Endothelial cell of umbilical vein (primary cell): ENCODE measurements at regions not wholly inside any gene's neighbourhood (a gene's known extent, or its start where the extent isn't known, plus 50 kb on each side); places are given as distances from the start of the nearest gene placed in this dataset.
A peak's percentile ranks its signal among the peaks of the same experiment; 100 is the strongest.

ENCODE experiments used
- BruUV-seq: library from RNA; stranded (reverse); fragments of 400-500 nt; replicated peaks from 2 replicates; lab custom pipeline; 2021; lab: Mats Ljungman, UMichigan
- CTCF ChIA-PET: fragments of 300-600, 350-600 bp; sonication (Branson Sonifier 250); formaldehyde crosslinking; loops from one replicate; lab custom pipeline; 2021; ENCODE audit warnings: antibody characterized with exemption, inconsistent platforms; lab: Charles Lee
- POLR2A ChIA-PET: fragments of 300-600, 350-600 bp; sonication (Branson Sonifier 250); formaldehyde crosslinking; loops from one replicate; lab custom pipeline; 2021; ENCODE audit warnings: antibody characterized with exemption, inconsistent platforms; lab: Charles Lee
- DNase-seq: peaks from one replicate; pipeline ENCODE4 v3.0.0-alpha.2; 2011; ENCODE audit warnings: low read depth, low spot score
- FAIRE-seq: peaks from 2 replicates; lab custom pipeline; 2011; peaks lifted over from hg19 to GRCh38; lab: Jason Lieb, UNC
- H2AFZ ChIP-seq: 2 replicates; pipeline ENCODE4 v1.6.0; 2012; ENCODE audit warnings: low read depth, low read length, control low read depth, inconsistent platforms
- H3K27ac ChIP-seq: 2 replicates; pipeline ENCODE4 v1.5.1; 2011; ENCODE audit warnings: low read depth, mild to moderate bottlenecking, control low read depth, low read length, moderate library complexity; ENCODE audit not compliant: insufficient read depth
- H3K27me3 ChIP-seq, 2 experiments: 2 replicates each; pipeline versions ENCODE4 v1.6.0 to v1.6.1; 2011; ENCODE audit warnings: low read length in 2 of 2, mixed read lengths in 1 of 2; ENCODE audit not compliant: control insufficient read depth in 2 of 2, insufficient read depth in 2 of 2
- H3K36me3 ChIP-seq, 2 experiments: 2 replicates in 1 of 2; 3 replicates in 1 of 2; pipeline ENCODE4 v1.5.1; 2011; ENCODE audit warnings: low read length in 2 of 2, mild to moderate bottlenecking in 1 of 2, moderate library complexity in 1 of 2; ENCODE audit not compliant: control insufficient read depth in 2 of 2, insufficient read depth in 2 of 2; ENCODE audit errors: extremely low read depth in 1 of 2
- H3K4me1 ChIP-seq: 3 replicates; pipeline ENCODE4 v1.5.1; 2011; ENCODE audit warnings: mild to moderate bottlenecking, low read length; ENCODE audit not compliant: control insufficient read depth, insufficient read depth; ENCODE audit errors: extremely low read depth
- H3K4me2 ChIP-seq: 2 replicates; pipeline ENCODE4 v1.6.1; 2011; ENCODE audit warnings: low read length, control low read depth, mixed read lengths; ENCODE audit not compliant: insufficient read depth
- H3K4me3 ChIP-seq, 3 experiments: fragments of 200-600 bp in 1 of 3; sonication (generic), shearing (Covaris generic) in 1 of 3; replicated peaks in 1 of 3; 2 replicates each; pipeline ENCODE4 v1.5.1; 2011 to 2016; ENCODE audit warnings: control low read depth in 3 of 3, low read length in 3 of 3, mild to moderate bottlenecking in 2 of 3, inconsistent platforms in 1 of 3, low read depth in 1 of 3, moderate library complexity in 1 of 3; ENCODE audit not compliant: insufficient read depth in 1 of 3
- H3K79me2 ChIP-seq: 2 replicates; pipeline ENCODE4 v1.6.0; 2012; ENCODE audit warnings: low read length, inconsistent platforms; ENCODE audit not compliant: control insufficient read depth, insufficient read depth
- H3K9ac ChIP-seq: replicated peaks from 2 replicates; pipeline ENCODE3; 2011; ENCODE audit warnings: low read length, control low read depth; ENCODE audit not compliant: insufficient read depth; ENCODE audit errors: extremely low read depth
- H3K9me1 ChIP-seq: replicated peaks from 3 replicates; pipeline ENCODE4 v1.6.0; 2011; ENCODE audit warnings: mild to moderate bottlenecking, low read length; ENCODE audit not compliant: control insufficient read depth, insufficient read depth; ENCODE audit errors: extremely low read depth
- H3K9me3 ChIP-seq: replicated peaks from 2 replicates; pipeline ENCODE4 v1.5.1; 2012; ENCODE audit warnings: low read length, inconsistent platforms; ENCODE audit not compliant: control insufficient read depth, insufficient read depth
- H4K20me1 ChIP-seq: replicated peaks from 2 replicates; pipeline ENCODE3; 2011; ENCODE audit warnings: mild to moderate bottlenecking, low read length; ENCODE audit not compliant: control insufficient read depth, insufficient read depth; ENCODE audit errors: extremely low read depth
- FOS ChIP-seq: IDR thresholded peaks from 2 replicates; pipeline ENCODE4 v1.6.1; 2011; ENCODE audit warnings: mild to moderate bottlenecking, low read length, moderate library complexity, borderline replicate concordance; ENCODE audit not compliant: insufficient read depth
- GATA2 ChIP-seq: IDR thresholded peaks from 2 replicates; pipeline ENCODE4 v1.7.0; 2011; ENCODE audit warnings: low read depth, mild to moderate bottlenecking, moderate library complexity, mixed read lengths, low read length; ENCODE audit not compliant: insufficient read length, insufficient read depth
- JUN ChIP-seq: IDR thresholded peaks from 2 replicates; pipeline ENCODE4 v1.6.1; 2011; ENCODE audit warnings: borderline replicate concordance, low read depth; ENCODE audit not compliant: insufficient read length, insufficient read depth
- MYC ChIP-seq: IDR thresholded peaks from one replicate; pipeline ENCODE4 v1.6.1; 2011; ENCODE audit warnings: mild to moderate bottlenecking, low read depth, low read length
- POLR2A ChIP-seq: IDR thresholded peaks from 2 replicates; pipeline ENCODE4 v1.6.1; 2012; ENCODE audit warnings: low read depth, mild to moderate bottlenecking, control low read depth, low read length
- POLR2AphosphoS5 ChIP-seq: IDR thresholded peaks from 2 replicates; pipeline ENCODE4 v1.6.1; 2012; ENCODE audit warnings: low read depth, mild to moderate bottlenecking, control low read depth, low read length, moderate library complexity; ENCODE audit not compliant: insufficient read depth
- dilution Hi-C: fragments of 300-500 bp; cut with MboI; formaldehyde crosslinking; loops from one replicate; pipeline ENCODE4 v1.15.0; 2019; ENCODE audit warnings: low sequenced_read_pairs; ENCODE audit not compliant: extremely low pct_ligation_motif_present
- intact Hi-C: fragments of 100-400 bp; cut with micrococcal nuclease; formaldehyde crosslinking; loops from one replicate; pipeline ENCODE4 v1.10.0; 2022
- TF ChIP-seq, protein P1 (sequence below): IDR thresholded peaks from 2 replicates; pipeline ENCODE4 v1.6.1; 2011; ENCODE audit not compliant: insufficient read depth, insufficient read length
- TF ChIP-seq, protein P2 (sequence below), 2 donors: IDR thresholded peaks; 1 replicate in 1 of 2; 2 replicates in 1 of 2; pipeline ENCODE4 v1.5.1; 2011; ENCODE audit warnings: low read length in 2 of 2, mild to moderate bottlenecking in 2 of 2, moderate library complexity in 2 of 2, control low read depth in 1 of 2, inconsistent platforms in 1 of 2, low read depth in 1 of 2; ENCODE audit not compliant: insufficient read depth in 1 of 2; ENCODE audit errors: extremely low read depth in 1 of 2

DNA sequence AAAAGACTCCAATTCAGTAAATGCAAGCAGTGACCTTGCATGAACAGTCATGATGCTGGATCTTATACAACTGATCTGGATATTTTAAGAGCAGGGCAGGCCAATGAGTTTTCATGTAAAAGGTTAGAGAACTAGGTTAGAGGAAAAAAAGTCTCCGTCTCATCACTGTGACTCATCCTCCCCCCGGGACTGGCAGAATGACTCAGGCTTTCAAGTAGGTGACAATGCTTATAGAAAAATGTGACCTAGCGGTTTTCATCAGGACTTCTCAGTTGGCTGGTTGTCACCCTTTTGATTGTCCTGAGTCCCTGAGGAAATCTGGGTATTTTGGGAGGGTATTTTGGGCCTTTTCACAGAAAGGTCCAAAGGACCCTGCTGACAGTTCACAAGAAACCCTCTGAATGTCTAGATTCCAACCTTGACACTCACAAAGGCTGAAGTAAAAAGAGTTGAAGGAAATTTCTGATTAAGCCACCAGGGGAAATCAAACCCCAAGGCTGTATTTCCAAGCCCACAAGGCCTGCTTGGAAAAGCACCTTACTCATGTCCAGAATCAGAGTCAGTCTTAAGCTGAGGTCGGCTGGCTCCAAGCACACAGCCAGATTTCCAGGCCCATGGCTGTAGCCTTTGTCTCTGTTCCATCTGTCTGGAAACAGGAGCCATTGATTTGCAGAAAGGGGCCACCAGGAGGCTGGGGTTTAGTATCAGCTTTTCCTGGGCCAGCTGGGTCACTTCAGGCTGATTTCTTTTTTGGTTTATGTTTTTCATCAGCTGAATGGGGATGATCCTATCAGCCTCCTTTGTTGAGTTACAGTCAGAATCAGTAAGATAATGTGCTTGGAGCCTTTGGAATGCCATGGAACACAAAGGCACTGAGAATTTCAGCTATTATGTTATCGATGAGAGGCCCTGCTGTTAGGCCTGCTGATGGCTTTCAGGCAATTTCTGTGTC is 226.4 kb upstream of the HABP2 start:
- dilution Hi-C loops (no loop called here), intact Hi-C loops (no loop called here)
- Histone ChIP-seq H3K79me2 (no peaks in the 10 kb centered on the region), H3K9me3 (no peaks in the 10 kb centered on the region), H3K4me3 (no peak overlapping the region), H2AFZ (no peak overlapping the region), H4K20me1 (no peaks in the 10 kb centered on the region), H3K9me1 (no peaks in the 10 kb centered on the region), H3K36me3 (no peaks in the 10 kb centered on the region), H3K4me2 (no peak overlapping the region), H3K9ac (no peak overlapping the region), H3K27me3 (no peaks in the 10 kb centered on the region), H3K27ac (no peak overlapping the region), H3K4me1 (peaks cover 6% of the 10 kb centered on the region)
- no TSS peak for BruUV-seq
- POLR2A ChIA-PET: no interaction called here
- peak; percentile 75 for FAIRE-seq
- no peak for TF ChIP-seq POLR2A
- TF ChIP-seq POLR2AphosphoS5: no peak
- TF ChIP-seq, protein P1, sequence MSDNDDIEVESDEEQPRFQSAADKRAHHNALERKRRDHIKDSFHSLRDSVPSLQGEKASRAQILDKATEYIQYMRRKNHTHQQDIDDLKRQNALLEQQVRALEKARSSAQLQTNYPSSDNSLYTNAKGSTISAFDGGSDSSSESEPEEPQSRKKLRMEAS: no peak
- peak; percentile 71 for TF ChIP-seq JUN
- TF ChIP-seq GATA2: no peak
- TF ChIP-seq FOS: peak; percentile 87
- TF ChIP-seq, protein P2, sequence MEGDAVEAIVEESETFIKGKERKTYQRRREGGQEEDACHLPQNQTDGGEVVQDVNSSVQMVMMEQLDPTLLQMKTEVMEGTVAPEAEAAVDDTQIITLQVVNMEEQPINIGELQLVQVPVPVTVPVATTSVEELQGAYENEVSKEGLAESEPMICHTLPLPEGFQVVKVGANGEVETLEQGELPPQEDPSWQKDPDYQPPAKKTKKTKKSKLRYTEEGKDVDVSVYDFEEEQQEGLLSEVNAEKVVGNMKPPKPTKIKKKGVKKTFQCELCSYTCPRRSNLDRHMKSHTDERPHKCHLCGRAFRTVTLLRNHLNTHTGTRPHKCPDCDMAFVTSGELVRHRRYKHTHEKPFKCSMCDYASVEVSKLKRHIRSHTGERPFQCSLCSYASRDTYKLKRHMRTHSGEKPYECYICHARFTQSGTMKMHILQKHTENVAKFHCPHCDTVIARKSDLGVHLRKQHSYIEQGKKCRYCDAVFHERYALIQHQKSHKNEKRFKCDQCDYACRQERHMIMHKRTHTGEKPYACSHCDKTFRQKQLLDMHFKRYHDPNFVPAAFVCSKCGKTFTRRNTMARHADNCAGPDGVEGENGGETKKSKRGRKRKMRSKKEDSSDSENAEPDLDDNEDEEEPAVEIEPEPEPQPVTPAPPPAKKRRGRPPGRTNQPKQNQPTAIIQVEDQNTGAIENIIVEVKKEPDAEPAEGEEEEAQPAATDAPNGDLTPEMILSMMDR (IDR thresholded peaks at IDR 0.05; ENCODE audit: extremely low read depth in 1 of 2, insufficient read depth in 1 of 2, low read depth in 1 of 2, low read length in 2 of 2): no peak
- no peak for TF ChIP-seq MYC
- peak; percentile 42 for DNase-seq
- CTCF ChIA-PET: interaction anchor here (0.6 to 1.0 kb wide), 3 partner anchors 21 to 139 kb away, joined by 3 read pairs; no protein-coding TSS in a partner anchor
